ENCODE measurements at regions not wholly inside any gene's neighbourhood (a gene's known extent, or its start where the extent isn't known, plus 50 kb on each side); places are given as distances from the start of the nearest gene placed in this dataset.
"Not testable (repeated sequence)": the region's sequence is repeated elsewhere in the genome, so short reads cannot be mapped to it uniquely, and the experiment has no call there.

- no peak for DNase-seq
Observed at GRCh38 chr12:102653406-102653805, 173.0 kb upstream of the IGF1 start.

- no peak for DNase-seq
Observed at GRCh38 chr12:102652645-102653313, 172.4 kb upstream of the IGF1 start.

- DNase-seq, result no peak
Observed at GRCh38 chr12:102645968-102646367, 165.6 kb upstream of the IGF1 start.

- no peak for DNase-seq
Observed at GRCh38 chr12:102643879-102644575, 163.7 kb upstream of the IGF1 start.

- DNase-seq, result no peak
Observed at GRCh38 chr12:102642199-102642598, 161.8 kb upstream of the IGF1 start.

GRCh38 chr12:102640658-102641057 lies 160.3 kb upstream of the IGF1 start:
- not testable (repeated sequence) for DNase-seq

- DNase-seq, result no peak
Observed at GRCh38 chr12:102638777-102639176, 158.4 kb upstream of the IGF1 start.

GRCh38 chr12:102633981-102634605 lies 153.7 kb upstream of the IGF1 start:
- DNase-seq, result no peak

- no peak for DNase-seq
Observed at GRCh38 chr12:102631274-102631673, 150.9 kb upstream of the IGF1 start.

- no peak for DNase-seq
Observed at GRCh38 chr12:102629262-102629888, 149.0 kb upstream of the IGF1 start.

GRCh38 chr12:102625819-102626218 lies 145.5 kb upstream of the IGF1 start:
- DNase-seq, result no peak

GRCh38 chr12:102622618-102623017 lies 142.3 kb upstream of the IGF1 start:
- DNase-seq, result no peak

- no peak for DNase-seq
Observed at GRCh38 chr12:102618197-102618877, 138.0 kb upstream of the IGF1 start.

- no peak for DNase-seq
Observed at GRCh38 chr12:102616692-102617091, 136.3 kb upstream of the IGF1 start.

GRCh38 chr12:102611995-102612394 lies 131.6 kb upstream of the IGF1 start:
- no peak for DNase-seq

GRCh38 chr12:102609996-102610395 lies 129.6 kb upstream of the IGF1 start:
- no peak for DNase-seq

- no peak for DNase-seq
Observed at GRCh38 chr12:102603021-102603420, 122.7 kb upstream of the IGF1 start.

GRCh38 chr12:102602521-102602920 lies 122.2 kb upstream of the IGF1 start:
- no peak for DNase-seq

GRCh38 chr12:102601621-102602020 lies 121.3 kb upstream of the IGF1 start:
- no peak for DNase-seq

- no peak for DNase-seq
Observed at GRCh38 chr12:102596687-102597086, 116.3 kb upstream of the IGF1 start.

GRCh38 chr12:102596031-102596430 lies 115.7 kb upstream of the IGF1 start:
- DNase-seq, result no peak

- DNase-seq, result no peak
Observed at GRCh38 chr12:102595315-102595714, 115.0 kb upstream of the IGF1 start.

- DNase-seq, result no peak
Observed at GRCh38 chr12:102593134-102593533, 112.8 kb upstream of the IGF1 start.
